SK-N-SH treated with all-trans-retinoic acid at 6 μM for 48 hours (cell line): ENCODE measurements at regions not wholly inside any gene's neighbourhood (a gene's known extent, or its start where the extent isn't known, plus 50 kb on each side); places are given as distances from the start of the nearest gene placed in this dataset.

Experiments used
- ATAC-seq: fragments of 200-7000 bp; cut with Tn5 transposase; 3 replicates; pipeline ENCODE4 v1.9.1; 2020; ENCODE audit warnings: mild to moderate bottlenecking, moderate library complexity
- ARNTL ChIP-seq: fragments of 450-650 bp; formaldehyde crosslinking; IDR thresholded peaks from 2 replicates; pipeline ENCODE4 v1.5.0; 2020; ENCODE audit warnings: low read depth, mild to moderate bottlenecking, moderate library complexity, borderline replicate concordance
- CSDC2 ChIP-seq: fragments of 250-450 bp; sonication (Bioruptor Pico); IDR thresholded peaks from 2 replicates; pipeline ENCODE4 v1.5.0; 2020; ENCODE audit warnings: mild to moderate bottlenecking, moderate library complexity
- ESRRG ChIP-seq: fragments of 250-450 bp; sonication (Bioruptor Pico); IDR thresholded peaks from 2 replicates; pipeline ENCODE4 v1.6.1; 2021; ENCODE audit warnings: mild to moderate bottlenecking
- GLIS3 ChIP-seq: fragments of 250-450 bp; sonication (Bioruptor Pico); IDR thresholded peaks from 2 replicates; pipeline ENCODE4 v1.5.0; 2020; ENCODE audit warnings: mild to moderate bottlenecking, moderate library complexity
- OSR1 ChIP-seq: fragments of 250-450 bp; sonication (Bioruptor Pico); IDR thresholded peaks from 2 replicates; pipeline ENCODE4 v1.8.0; 2022; ENCODE audit warnings: moderate library complexity, mild to moderate bottlenecking, inconsistent platforms
- PPARA ChIP-seq: fragments of 250-450 bp; sonication (Bioruptor Pico); IDR thresholded peaks from 2 replicates; pipeline ENCODE4 v1.5.0; 2020; ENCODE audit warnings: mild to moderate bottlenecking, borderline replicate concordance
- RARB ChIP-seq: fragments of 250-450 bp; sonication (Bioruptor Pico); IDR thresholded peaks from 2 replicates; pipeline ENCODE4 v1.8.0; 2021; ENCODE audit warnings: mild to moderate bottlenecking, moderate library complexity
- SNAI2 ChIP-seq: fragments of 250-450 bp; sonication (Bioruptor Pico); IDR thresholded peaks from 2 replicates; pipeline ENCODE4 v1.5.0; 2020; ENCODE audit warnings: mild to moderate bottlenecking, moderate library complexity
- TCF4 ChIP-seq: fragments of 250-450 bp; sonication (Bioruptor Pico); IDR thresholded peaks from 2 replicates; pipeline ENCODE4 v1.8.0; 2021; ENCODE audit warnings: mild to moderate bottlenecking, moderate library complexity, borderline replicate concordance
- TOX ChIP-seq: fragments of 250-450 bp; sonication (Bioruptor Pico); IDR thresholded peaks from 2 replicates; pipeline ENCODE4 v1.8.0; 2021; ENCODE audit warnings: mild to moderate bottlenecking, moderate library complexity, borderline replicate concordance
- ZC3H10 ChIP-seq: fragments of 250-450 bp; sonication (Bioruptor Pico); IDR thresholded peaks from 2 replicates; pipeline ENCODE4 v1.5.1; 2021; ENCODE audit warnings: mild to moderate bottlenecking, moderate library complexity
- ZFP3 ChIP-seq: fragments of 250-450 bp; sonication (Bioruptor Pico); IDR thresholded peaks from 2 replicates; pipeline ENCODE4 v1.5.0; 2020; ENCODE audit warnings: mild to moderate bottlenecking, moderate library complexity
- ZFP30 ChIP-seq: fragments of 450-650 bp; formaldehyde crosslinking; IDR thresholded peaks from 2 replicates; pipeline ENCODE4 v1.5.0; 2022; ENCODE audit warnings: mild to moderate bottlenecking, moderate library complexity
- ZNF565 ChIP-seq: fragments of 450-650 bp; formaldehyde crosslinking; conservative IDR thresholded peaks from 2 replicates; pipeline ENCODE4 v1.5.0; 2020; ENCODE audit warnings: low read depth, mild to moderate bottlenecking, moderate library complexity
- ZNF70 ChIP-seq: fragments of 450-650 bp; formaldehyde crosslinking; IDR thresholded peaks from 2 replicates; pipeline ENCODE4 v1.5.0; 2020; ENCODE audit warnings: mild to moderate bottlenecking, moderate library complexity
- ZNF8 ChIP-seq: fragments of 450-650 bp; formaldehyde crosslinking; IDR thresholded peaks from 2 replicates; pipeline ENCODE4 v1.5.0; 2020; ENCODE audit warnings: mild to moderate bottlenecking, moderate library complexity
- TF ChIP-seq, protein P1 (sequence below): fragments of 250-450 bp; sonication (Bioruptor Pico); IDR thresholded peaks from 2 replicates; pipeline ENCODE4 v1.5.0; 2020; ENCODE audit warnings: mild to moderate bottlenecking, moderate library complexity
- TF ChIP-seq, protein P2 (sequence below): fragments of 250-450 bp; sonication (Bioruptor Pico); IDR thresholded peaks from 2 replicates; pipeline ENCODE4 v1.8.0; 2021; ENCODE audit warnings: low read depth, mild to moderate bottlenecking, moderate library complexity, borderline replicate concordance
- TF ChIP-seq, protein P3 (sequence below): fragments of 250-450 bp; sonication (Bioruptor Pico); IDR thresholded peaks from 2 replicates; pipeline ENCODE4 v1.5.1; 2020; ENCODE audit warnings: low read depth, mild to moderate bottlenecking, moderate library complexity
- TF ChIP-seq, protein P4 (sequence below): fragments of 250-450 bp; sonication (Bioruptor Pico); IDR thresholded peaks from 2 replicates; pipeline ENCODE4 v1.8.0; 2020; ENCODE audit warnings: mild to moderate bottlenecking, moderate library complexity, borderline replicate concordance

DNA sequence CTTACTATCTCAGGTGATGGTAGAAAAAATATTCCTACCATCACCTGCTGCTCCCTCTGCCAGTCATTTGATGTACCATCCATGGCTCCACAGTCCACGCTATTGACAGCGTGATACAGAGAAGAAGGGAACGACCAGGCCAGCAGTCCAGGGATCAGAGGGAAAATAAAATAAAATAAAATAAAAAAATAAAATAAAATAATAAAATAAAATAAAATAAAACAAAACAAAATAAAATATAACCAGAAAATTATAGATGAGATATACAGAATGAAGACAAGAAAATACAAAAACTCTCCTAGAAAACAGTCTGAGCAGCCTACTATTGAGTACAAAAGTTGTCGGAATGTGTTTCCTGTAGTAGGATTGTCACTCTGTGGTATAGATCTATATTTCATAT, 619.4 kb upstream of the TMPRSS15 start:
- ATAC-seq, result no peak
- TF ChIP-seq, protein P1, sequence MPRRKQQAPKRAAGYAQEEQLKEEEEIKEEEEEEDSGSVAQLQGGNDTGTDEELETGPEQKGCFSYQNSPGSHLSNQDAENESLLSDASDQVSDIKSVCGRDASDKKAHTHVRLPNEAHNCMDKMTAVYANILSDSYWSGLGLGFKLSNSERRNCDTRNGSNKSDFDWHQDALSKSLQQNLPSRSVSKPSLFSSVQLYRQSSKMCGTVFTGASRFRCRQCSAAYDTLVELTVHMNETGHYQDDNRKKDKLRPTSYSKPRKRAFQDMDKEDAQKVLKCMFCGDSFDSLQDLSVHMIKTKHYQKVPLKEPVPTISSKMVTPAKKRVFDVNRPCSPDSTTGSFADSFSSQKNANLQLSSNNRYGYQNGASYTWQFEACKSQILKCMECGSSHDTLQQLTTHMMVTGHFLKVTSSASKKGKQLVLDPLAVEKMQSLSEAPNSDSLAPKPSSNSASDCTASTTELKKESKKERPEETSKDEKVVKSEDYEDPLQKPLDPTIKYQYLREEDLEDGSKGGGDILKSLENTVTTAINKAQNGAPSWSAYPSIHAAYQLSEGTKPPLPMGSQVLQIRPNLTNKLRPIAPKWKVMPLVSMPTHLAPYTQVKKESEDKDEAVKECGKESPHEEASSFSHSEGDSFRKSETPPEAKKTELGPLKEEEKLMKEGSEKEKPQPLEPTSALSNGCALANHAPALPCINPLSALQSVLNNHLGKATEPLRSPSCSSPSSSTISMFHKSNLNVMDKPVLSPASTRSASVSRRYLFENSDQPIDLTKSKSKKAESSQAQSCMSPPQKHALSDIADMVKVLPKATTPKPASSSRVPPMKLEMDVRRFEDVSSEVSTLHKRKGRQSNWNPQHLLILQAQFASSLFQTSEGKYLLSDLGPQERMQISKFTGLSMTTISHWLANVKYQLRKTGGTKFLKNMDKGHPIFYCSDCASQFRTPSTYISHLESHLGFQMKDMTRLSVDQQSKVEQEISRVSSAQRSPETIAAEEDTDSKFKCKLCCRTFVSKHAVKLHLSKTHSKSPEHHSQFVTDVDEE (CRISPR knock-in tag), result no peak
- TF ChIP-seq TCF4 (CRISPR knock-in tag) (no peak), ZNF8 (CRISPR knock-in tag) (no peak), CSDC2 (CRISPR knock-in tag) (no peak), SNAI2 (no peak), OSR1 (no peak), ZFP3 (CRISPR knock-in tag) (no peak), TOX (no peak), RARB (no peak), ESRRG (no peak)
- TF ChIP-seq, protein P2, sequence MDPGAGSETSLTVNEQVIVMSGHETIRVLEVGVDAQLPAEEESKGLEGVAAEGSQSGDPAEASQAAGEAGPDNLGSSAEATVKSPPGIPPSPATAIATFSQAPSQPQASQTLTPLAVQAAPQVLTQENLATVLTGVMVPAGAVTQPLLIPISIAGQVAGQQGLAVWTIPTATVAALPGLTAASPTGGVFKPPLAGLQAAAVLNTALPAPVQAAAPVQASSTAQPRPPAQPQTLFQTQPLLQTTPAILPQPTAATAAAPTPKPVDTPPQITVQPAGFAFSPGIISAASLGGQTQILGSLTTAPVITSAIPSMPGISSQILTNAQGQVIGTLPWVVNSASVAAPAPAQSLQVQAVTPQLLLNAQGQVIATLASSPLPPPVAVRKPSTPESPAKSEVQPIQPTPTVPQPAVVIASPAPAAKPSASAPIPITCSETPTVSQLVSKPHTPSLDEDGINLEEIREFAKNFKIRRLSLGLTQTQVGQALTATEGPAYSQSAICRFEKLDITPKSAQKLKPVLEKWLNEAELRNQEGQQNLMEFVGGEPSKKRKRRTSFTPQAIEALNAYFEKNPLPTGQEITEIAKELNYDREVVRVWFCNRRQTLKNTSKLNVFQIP, result no peak
- TF ChIP-seq, protein P3, sequence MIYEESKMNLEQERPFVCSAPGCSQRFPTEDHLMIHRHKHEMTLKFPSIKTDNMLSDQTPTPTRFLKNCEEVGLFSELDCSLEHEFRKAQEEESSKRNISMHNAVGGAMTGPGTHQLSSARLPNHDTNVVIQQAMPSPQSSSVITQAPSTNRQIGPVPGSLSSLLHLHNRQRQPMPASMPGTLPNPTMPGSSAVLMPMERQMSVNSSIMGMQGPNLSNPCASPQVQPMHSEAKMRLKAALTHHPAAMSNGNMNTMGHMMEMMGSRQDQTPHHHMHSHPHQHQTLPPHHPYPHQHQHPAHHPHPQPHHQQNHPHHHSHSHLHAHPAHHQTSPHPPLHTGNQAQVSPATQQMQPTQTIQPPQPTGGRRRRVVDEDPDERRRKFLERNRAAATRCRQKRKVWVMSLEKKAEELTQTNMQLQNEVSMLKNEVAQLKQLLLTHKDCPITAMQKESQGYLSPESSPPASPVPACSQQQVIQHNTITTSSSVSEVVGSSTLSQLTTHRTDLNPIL, result no peak

DNA sequence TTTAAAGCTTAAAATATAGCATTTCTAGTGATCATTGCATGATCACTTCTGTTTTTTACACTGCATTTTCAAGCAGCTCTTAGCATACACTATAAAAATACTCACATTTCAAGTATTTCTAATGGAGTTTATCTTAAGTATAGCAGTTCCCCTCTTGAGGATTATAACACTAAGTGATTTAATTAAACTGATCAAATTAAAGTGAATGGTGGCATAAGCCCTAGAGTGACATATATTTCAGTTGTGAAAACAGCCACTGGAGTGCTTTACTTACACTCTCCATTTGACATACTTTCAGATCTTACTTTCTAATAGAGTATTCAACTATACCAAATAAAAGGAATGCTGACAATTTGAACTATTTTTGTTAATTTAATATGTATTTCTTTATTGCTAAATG, 623.3 kb upstream of the TMPRSS15 start:
- TF ChIP-seq RARB (no peak), ZNF565 (no peak), ARNTL (CRISPR knock-in tag) (no peak), TOX (no peak), OSR1 (no peak), SNAI2 (no peak), CSDC2 (CRISPR knock-in tag) (no peak), PPARA (CRISPR knock-in tag) (no peak), ZC3H10 (CRISPR knock-in tag) (no peak), ZFP30 (CRISPR knock-in tag) (no peak), ZFP3 (CRISPR knock-in tag) (no peak), ZNF70 (CRISPR knock-in tag) (no peak), ESRRG (no peak), GLIS3 (CRISPR knock-in tag) (no peak)
- TF ChIP-seq, protein P2, result no peak
- TF ChIP-seq, protein P3, result no peak
- TF ChIP-seq, protein P1 (CRISPR knock-in tag), result no peak
- TF ChIP-seq, protein P4, sequence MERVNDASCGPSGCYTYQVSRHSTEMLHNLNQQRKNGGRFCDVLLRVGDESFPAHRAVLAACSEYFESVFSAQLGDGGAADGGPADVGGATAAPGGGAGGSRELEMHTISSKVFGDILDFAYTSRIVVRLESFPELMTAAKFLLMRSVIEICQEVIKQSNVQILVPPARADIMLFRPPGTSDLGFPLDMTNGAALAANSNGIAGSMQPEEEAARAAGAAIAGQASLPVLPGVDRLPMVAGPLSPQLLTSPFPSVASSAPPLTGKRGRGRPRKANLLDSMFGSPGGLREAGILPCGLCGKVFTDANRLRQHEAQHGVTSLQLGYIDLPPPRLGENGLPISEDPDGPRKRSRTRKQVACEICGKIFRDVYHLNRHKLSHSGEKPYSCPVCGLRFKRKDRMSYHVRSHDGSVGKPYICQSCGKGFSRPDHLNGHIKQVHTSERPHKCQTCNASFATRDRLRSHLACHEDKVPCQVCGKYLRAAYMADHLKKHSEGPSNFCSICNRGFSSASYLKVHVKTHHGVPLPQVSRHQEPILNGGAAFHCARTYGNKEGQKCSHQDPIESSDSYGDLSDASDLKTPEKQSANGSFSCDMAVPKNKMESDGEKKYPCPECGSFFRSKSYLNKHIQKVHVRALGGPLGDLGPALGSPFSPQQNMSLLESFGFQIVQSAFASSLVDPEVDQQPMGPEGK (CRISPR knock-in tag), result no peak
- no peak for ATAC-seq
